HG02852 (cell line): ENCODE measurements at regions not wholly inside any gene's neighbourhood (a gene's known extent, or its start where the extent isn't known, plus 50 kb on each side); places are given as distances from the start of the nearest gene placed in this dataset.

Experiments
- ATAC-seq: cut with Tn5 transposase; IDR thresholded peaks from one replicate; pipeline ENCODE4 v1.9.1; 2021; ENCODE audit warnings: mild to moderate bottlenecking, moderate library complexity; ENCODE audit not compliant: unreplicated experiment

DNA sequence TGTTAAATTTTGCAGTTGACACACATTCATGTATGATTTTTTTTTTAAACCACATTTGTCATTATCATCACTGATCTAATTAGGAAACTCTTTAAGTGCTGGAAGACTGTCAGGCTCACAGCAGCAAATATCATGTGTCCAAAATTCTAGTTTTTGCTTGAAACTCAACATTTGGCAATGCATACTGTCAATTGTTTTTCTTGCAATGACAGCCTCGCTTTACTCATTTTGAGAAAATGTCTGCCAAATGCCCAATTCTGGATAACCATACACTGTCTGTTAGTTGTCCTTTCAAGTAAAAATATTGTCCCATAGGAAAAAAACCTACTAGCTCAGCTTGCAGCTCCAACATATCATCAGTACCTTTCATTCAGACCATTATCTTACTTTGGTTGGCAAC is 523.9 kb upstream of the ARGLU1 start:
- ATAC-seq = no peak

DNA sequence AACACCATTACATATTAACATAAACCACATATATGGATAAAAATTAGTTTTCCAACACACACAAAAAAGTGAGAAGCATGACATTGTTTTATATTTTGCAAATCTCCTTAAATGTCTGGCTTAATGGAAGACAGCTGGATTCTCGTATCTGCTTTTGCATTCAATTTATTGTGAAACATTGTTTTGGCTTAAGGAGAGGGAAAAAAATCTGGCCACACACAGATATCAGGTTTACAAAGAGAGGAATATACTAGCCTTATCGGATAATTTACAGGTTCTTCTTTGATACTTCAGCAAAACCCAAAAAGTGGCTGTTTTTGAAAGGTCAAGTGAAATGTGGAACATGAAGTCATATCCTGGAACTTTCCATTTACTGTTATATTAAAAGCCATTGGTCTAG is 523.5 kb upstream of the ARGLU1 start:
- no peak for ATAC-seq

DNA sequence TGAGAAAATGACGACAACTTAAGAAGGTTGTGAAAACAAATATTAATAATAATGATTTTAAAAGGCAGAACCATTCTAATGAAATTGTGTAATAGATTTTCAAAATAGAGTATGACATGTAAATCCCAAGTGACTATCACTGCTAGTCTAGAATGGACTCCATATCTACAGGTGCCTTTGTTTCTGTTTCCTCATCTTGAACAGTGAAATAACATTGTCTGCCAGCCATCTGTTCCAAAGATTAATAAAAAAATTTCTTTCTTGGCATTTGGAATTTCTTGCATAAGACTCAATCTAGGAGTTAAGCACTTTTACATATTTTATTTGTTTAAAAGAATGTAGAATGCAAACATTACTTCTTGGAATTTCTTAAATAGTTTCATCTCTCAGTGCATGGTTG is 520.1 kb upstream of the ARGLU1 start:
- no peak for ATAC-seq

DNA sequence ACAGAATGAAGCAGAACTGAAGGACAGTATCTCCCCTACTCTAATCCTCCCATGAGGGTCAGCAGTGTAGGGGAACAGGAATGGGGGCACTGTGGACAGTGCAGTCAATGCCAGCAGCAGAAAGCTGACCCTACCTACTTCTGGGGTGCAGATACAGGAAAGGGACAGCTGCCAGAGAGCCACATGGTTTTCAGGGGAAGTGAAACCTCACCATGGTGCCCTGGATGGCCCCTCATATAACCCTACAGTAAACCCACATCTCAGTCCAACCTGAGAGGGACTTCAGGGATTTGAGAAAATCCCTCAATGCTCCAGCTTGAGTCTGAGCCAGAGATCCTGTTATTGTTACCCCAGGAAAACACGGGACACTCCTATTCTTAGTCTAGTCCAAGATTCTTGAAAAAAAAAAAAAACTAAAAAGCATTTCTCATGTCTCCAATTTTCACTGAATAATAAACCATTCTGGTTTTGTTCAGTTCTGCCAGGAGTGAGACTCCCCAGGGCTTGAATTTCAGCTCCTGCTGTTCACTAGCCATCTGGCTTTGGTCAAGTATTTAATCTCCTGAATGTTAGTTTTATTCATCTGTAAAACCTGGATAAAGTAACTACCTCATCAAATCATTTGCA is 511.6 kb upstream of the ARGLU1 start:
- no peak for ATAC-seq

DNA sequence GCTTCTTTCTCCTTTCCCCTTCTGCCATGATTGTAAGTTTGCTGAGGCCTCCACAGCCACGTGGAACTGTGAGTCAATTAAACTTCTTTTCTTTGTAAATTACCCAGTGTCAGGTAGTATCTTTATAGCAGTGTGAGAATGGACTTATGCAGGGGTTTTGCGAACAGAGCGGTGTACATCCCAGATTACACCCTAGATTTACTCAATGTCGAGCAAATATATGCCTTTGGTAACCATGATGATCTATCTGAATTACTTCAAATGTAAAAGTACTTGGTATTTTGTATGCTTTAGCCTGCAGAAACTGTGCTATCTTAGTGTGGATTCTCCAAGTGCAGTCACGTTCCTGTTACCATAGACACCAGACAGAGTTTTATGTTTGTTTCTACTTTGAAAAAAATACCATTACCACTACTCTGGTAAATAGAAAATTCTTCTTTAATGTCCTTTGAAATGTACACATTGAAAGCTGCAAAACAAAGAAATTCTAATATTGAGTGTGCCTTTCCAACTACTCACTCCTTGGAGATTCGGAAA is 510.4 kb upstream of the ARGLU1 start:
- ATAC-seq = no peak

DNA sequence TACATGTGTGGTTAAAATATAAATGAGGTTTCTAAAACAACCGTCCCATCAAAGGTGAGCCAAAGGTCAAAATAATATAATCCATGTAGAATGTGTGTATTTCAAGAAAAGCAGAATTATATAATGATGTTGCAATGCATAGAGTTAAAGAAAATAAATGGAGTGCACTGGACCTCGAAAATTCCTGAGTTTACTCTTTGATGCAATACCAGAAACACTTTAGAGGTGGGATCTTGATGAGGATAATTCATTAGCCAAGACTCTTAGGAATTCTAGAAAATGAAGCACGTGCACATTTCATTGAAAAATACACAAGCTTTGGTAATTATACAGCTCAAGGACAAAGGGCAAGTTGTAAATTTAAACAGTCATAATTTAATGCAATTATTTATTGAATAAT is 508.9 kb upstream of the ARGLU1 start:
- no peak for ATAC-seq

DNA sequence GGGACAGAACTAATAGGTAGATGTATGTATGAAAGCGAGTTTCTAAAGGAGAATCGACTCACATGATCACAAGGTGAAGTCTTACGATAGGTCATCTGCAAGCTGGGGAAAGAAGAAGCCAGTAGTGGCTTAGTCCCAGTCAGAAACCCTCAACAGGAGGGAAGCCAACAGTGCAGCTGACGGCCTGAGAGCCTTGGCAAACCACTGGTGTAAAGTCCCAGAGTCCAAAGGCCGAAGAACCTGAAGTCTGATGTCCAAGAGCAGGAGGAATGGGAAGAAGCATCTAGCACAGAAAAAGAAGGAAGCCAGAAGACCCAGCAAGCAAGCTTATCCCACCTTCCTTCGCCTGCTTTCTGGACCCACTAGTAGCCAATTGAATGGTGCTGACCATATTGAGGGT is 507.6 kb upstream of the ARGLU1 start:
- no peak for ATAC-seq

DNA sequence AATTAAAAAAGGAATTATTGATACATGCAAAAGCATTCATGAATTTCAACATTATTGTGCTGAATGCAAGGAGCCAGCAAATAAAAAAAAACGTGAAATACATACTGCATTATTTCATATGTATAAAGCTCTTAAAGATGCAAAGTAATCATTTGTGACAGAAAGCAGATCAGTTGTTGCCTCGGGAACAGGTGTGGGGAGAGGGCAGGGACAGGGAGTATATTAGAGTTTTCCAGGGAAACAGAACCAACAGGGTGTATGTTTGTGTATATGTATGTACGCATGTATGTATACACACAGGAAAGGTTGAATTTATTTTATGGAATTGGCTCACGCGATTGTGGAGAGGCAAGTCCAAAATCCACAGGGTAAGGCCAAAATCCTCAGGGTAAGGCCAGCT is 502.9 kb upstream of the ARGLU1 start:
- no peak for ATAC-seq

DNA sequence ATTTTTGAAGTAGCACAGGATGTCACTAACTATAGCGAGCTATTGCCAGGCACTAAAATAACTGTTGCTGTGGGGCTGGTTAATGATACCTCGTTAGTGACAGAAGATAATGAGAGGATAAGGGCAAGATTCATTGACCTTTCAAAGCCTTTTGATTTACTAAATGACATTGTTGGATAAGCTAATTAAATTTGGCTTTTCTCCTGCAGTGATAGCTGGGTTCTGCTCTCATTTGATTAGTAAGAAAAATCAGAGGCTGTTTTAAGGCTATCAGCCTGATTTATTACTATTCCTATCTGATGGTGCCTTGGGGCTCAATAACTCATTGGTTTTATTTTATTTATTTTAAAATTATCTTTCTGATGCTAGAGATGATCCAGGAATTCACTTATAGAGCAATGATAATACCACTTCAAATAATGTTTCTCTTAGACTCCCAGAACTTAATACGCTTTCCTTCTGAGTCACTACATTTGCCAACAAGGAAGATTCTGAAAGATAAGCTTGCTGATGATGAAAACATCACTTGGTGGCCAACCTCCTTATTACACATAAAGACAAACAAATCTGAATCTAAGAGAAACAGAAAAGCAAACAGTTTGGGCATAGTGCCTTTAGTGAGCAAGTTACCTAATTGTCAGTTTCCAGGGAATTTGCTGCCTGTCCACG is 501.3 kb upstream of the ARGLU1 start:
- no peak for ATAC-seq

DNA sequence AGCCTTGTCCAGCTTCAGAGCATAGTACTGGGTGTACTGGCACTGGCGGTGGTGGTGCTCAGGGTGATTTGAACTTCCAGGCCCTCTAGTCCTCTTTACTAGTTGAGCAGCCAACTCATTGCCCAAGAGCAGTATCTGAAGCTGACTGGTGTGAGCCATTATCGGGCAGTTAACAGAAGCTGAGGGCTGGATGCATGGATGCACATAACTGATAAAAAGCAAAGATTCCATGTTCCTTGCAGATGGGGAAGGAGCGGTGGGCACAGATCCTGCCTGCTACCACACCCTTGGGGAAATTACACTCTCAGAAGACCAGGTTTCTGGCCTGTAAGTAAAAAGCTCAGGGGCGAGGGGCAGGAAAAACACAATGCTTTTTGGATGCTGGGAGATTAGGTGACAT is 499.4 kb upstream of the ARGLU1 start:
- no peak for ATAC-seq

DNA sequence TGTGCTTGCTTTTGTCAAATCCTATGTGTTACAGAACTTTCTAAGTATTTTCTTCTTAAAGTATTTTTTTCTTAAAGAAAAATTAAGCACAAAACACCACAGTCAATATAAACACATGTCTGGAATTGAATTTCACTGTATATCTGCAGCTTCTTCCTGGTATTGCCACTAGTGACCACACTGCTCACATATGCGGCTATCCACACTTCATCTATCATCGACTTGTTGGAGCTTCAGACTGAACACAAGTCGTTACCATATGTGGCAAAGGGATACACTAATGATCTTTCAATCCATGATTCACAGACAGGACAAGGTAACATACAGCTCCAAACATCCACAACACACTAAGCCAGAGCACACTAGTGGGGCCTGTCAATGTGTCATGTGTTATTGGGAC is 498.4 kb upstream of the ARGLU1 start:
- ATAC-seq = no peak

DNA sequence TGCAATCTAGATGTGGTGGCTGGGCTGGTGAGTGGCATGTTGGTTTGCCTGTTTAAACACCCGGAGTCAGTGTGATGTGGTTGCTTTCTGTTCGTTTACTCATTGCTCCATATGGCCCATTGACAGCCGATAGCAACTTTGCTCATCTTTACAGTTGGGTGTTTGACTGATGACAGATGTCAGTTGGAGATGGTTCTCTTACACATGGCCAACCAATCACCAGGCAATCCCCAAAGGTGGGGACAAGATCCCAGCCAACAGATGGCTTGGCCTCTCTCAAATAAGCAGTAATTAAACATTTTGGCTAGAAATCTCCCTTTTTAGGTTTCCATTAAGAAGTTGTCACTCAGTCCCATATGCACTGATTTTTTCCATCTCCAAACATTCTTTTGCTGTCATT is 497.1 kb upstream of the ARGLU1 start:
- ATAC-seq = no peak

DNA sequence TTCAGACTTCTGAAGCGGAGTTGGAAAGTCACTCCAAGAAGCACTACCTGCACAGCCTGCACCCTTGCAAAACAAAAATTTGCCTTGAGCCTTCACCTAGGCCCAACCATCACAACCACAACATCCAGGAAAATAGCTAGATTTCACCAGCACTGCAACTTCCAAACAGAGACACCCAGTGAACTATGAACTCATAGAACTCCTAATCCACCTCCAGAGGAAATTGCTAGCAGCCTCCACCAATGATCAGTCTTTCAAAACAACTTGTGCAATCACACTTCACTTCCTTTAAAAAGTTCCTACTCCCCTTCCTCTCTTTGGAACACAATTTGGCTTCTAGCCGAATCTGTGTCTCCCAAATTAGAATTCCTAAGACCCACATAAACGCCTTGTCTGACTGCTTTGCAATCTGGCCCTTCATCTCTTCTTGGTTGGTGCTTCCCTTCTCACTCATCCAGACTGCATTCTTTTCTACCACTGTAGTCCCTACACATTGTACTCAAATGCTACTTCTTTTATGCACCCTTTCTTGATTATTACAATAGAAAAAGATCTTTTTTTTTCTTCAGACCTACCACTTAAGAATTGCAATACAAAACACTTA is 489.2 kb upstream of the ARGLU1 start:
- no peak for ATAC-seq

DNA sequence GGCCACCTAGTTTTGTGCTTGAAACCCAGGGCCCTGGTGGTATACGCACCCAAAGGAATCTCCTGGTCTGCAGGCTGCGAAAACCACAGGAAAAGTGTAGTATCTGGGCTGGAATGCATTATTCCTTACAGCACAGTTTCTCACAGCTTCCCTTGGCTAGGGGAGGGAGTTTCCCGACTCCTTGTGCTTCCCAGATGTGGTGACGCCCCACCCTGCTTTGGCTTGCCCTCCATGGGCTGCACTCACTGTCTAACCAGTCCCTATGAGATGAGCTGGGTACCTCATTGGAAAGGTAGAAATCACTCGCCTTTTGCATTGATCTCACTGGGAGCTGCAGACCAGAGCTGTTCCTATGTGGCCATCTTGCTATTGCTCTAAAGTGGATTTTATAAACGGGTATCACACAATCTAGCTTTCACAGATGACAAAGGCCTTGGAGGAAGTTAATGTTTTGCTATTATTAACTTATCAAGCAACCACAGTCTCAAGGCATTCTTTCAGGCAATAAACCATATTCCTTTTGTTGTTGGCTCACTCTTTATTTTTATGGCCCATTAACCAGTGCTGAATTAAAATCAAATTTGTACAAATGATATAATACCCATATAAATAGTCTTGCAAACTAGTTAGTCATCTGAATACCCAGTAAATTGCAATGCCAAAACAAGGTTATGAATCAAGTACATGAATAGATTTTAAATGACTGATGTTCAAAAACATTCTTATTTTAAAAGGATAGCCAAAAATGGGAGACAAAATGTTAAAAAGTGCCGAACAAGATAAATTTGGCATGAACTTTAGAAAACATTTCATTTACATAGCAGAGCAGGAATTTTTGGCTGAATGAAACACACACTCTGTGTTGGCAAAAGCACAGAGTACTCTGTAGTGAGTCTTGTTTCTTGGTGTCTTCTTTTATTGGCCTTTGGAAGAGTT is 475.4 kb upstream of the ARGLU1 start:
- no peak for ATAC-seq

DNA sequence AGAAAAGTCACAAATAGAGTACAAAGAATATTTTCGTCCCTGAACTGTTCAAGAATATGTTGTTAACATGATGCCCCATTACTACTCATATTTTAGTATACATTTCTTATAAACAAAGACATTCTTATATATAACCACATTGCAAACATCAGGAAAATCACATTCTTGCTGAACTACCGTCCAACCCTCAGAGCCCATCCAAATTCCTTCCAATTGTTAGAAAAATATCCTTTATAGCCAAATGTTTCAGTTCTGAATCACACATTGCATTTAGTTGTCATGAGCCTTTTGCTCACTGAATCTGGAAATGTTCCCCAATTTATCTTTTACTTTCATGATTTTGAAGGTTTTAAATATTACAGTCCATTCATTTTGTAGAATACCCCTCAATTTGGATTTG is 467.8 kb upstream of the ARGLU1 start:
- no peak for ATAC-seq

DNA sequence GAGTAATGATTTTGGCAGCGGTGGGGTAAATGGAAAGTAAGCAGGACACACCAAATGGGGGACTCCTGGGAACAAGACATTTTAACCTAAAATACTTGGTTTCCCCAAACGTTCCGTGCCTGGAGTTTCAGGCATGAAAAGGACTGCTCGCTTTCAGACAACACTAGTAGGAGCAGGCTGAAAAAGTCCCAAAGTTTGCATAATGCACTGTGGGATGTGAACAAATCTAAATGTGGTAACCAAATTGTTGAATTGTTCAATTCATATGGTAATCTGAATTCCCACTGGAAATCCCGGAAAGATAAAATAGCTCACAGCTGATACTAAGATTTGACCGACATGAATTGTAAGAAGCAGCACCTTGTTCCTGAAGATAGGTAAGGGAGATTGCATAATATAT is 467.2 kb upstream of the ARGLU1 start:
- ATAC-seq = no peak

DNA sequence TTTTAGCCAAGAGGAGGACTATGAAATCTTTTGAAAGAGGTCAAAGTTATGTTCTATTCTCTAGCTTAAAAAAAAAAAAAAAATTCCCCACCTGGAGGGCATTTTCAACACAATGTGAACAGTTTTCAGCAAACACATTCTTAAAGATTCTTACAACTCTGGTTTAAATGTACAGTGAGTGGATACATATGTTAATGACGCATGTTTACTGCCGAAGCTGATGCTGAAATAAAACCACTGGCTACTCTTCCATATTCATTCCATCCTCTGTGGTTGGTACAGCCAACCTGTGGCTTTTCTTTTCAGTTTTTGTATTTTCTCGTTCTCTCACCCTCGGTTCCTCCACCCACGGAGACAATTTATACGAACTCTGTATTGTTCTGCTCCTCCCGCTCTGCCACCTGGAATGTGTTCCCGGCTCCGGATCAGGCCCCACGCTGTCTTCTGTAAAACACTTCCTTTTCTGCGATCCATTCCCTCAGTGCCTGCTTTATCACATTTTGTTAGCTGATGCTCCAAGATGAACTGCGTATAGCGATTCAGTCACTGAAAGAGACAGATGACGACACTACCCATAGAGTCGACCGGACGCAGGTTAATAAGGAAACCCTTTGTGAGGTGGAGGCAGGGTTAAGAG is 466.4 kb upstream of the ARGLU1 start:
- no peak for ATAC-seq

DNA sequence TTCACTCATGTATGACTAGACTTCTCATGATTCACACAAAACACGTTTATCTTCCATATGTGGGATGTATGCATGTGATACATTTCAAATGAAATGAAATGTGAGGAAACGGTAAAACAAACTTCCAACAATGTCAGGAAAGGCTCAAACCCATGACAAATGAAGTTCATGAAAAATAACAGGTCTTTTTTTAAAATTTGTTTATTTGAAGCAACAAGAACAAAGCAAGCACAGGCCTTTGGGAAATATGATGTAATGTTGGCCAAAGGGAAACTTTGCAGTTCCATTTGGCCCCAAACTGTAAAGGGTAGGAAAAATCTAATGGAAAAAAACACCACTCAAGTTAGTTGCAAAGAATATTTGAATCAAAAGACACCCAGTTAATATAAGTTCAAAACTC is 463.8 kb upstream of the ARGLU1 start:
- ATAC-seq = no peak

DNA sequence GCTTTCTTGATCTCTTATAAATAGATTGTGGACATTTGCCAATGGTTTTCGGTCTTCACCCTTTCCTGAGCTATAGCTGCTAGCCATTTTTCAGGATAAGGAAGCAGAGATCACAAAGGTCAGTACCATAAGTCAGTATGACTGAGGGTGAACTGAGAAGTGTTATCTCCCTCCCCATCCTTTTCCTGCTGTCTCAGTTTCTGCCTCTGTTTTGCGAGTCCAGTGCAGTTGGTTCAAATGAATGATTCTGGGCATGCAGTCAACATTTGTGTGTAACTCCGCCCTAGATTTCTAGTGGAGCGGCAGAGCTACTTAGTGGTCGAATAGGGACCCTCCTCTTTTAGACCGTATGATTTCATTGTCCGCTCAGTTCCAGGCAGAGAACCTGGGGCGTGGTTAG is 460.8 kb upstream of the ARGLU1 start:
- no peak for ATAC-seq

DNA sequence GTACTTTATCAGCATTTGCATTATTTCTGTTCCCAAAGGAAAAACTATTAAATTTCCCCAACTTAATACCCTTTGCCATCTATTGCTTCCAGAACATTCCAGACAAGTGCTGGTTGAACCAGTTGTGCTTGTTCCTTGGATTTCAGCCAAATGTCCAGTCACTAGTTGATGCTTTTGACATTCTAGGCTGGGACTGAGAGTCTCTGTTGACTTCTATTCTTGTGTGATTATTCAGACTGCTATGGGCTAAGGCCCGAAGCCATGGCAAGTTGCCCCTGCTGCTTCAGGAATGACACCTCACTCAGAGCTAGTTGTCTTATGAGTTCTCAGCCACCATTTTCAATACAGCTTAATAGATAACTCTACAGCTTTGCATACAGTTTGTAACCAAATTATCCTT is 458.1 kb upstream of the ARGLU1 start:
- ATAC-seq = no peak

DNA sequence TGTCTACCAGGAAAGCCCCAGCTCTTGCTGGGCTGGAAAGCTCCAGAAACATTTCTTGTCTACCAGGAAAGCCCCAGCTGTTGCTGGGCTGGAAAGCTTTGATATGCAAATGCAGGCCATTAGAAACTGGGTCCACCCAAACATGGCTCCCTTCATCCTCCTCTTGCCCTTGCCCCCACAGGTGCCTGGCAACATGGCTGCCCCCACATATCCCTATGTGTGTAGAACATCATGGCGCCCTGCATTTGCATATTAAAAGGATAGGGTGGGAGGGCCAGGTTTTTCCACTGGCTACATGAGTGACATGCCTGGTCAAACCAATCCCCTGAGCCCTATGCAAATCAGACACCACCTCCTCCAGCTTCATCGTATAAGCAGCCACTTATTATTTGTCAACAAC is 455.4 kb upstream of the ARGLU1 start:
- no peak for ATAC-seq
